ENCODE measurements at regions not wholly inside any gene's neighbourhood (a gene's known extent, or its start where the extent isn't known, plus 50 kb on each side); places are given as distances from the start of the nearest gene placed in this dataset.

DNA sequence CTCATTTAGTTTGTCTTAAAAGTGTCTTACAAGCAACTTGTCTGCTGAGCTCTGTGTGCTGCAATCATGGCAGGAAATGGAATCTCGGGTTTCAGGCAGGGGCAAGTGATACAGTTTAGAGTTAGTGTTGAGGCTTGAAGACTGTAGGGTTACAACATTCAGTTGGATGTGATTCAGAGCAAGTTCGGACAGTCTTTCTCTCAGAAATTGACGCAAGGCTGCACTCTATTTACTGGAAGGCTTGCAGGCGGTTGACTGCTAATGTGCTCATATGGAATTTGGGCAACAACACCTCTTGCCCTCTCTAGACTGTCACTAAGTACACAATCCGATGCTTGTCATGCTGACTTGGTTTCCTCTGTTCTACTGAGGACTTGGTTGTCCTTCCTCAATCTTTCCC, 161.7 kb upstream of the BMPER start:
- H3K27me3 Mint-ChIP-seq (ENCODE audit: low read depth), result peaks cover 22% of the 10 kb centered on the region
- H3K27ac Mint-ChIP-seq, result peak overlapping the region; percentile 52 to 73 (median 72)
- H3K4me3 Mint-ChIP-seq, result no peak overlapping the region
- H3K4me1 Mint-ChIP-seq, result peaks cover 17% of the 10 kb centered on the region
- TF ChIP-seq, protein P1, sequence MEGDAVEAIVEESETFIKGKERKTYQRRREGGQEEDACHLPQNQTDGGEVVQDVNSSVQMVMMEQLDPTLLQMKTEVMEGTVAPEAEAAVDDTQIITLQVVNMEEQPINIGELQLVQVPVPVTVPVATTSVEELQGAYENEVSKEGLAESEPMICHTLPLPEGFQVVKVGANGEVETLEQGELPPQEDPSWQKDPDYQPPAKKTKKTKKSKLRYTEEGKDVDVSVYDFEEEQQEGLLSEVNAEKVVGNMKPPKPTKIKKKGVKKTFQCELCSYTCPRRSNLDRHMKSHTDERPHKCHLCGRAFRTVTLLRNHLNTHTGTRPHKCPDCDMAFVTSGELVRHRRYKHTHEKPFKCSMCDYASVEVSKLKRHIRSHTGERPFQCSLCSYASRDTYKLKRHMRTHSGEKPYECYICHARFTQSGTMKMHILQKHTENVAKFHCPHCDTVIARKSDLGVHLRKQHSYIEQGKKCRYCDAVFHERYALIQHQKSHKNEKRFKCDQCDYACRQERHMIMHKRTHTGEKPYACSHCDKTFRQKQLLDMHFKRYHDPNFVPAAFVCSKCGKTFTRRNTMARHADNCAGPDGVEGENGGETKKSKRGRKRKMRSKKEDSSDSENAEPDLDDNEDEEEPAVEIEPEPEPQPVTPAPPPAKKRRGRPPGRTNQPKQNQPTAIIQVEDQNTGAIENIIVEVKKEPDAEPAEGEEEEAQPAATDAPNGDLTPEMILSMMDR (IDR thresholded peaks at IDR 0.05; ENCODE audit: unreplicated experiment in 3 of 3), result no peak
- H3K36me3 Mint-ChIP-seq (ENCODE audit: low read depth), result no peaks in the 10 kb centered on the region
- H3K9me3 Mint-ChIP-seq, result no peaks in the 10 kb centered on the region

DNA sequence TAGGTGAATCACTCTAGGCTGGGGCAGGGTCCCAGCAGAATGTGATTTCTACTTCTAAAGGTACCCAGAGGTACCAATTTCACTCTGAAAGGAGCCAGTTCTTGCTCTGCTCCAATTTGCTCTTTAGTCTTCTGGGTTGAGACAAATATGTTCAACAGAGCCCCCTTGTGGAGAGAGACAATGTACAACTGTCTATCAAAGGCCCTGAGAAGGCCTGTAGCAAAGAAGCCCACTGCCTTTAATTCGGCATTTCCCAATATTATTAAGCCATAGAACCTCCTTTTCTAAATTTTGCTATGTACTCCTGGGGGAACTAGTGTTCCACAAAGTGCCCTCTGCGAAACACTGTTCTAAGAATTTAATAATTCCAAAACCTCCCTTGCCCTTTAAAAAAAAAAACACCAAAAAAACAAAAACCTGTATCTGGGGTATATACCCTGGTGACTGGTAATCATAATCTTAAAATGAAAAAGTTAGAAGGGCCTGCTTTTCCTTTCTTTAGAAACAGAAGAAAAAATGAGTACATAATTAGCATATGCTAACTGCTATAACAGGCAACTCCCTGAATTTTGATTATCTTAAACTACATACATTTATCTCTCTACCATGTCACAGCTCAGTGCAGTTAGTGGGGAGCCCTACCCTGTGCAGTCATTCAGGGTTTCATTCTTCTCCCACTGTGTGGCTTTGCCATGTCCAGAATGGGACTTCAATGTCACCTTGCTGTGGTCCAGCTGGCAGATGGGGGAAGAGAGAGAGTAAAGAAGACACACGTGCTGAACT, 160.9 kb upstream of the BMPER start:
- TF ChIP-seq, protein P1 (IDR thresholded peaks at IDR 0.05; ENCODE audit: unreplicated experiment in 3 of 3), result peak in 1 of 3 experiments; percentile 13
- no peak overlapping the region for H3K4me3 Mint-ChIP-seq
- peaks cover 18% of the 10 kb centered on the region for H3K27me3 Mint-ChIP-seq (ENCODE audit: low read depth)
- peaks cover 17% of the 10 kb centered on the region for H3K4me1 Mint-ChIP-seq
- no peak overlapping the region for H3K27ac Mint-ChIP-seq
- no peaks in the 10 kb centered on the region for H3K36me3 Mint-ChIP-seq (ENCODE audit: low read depth)
- H3K9me3 Mint-ChIP-seq, result no peaks in the 10 kb centered on the region

DNA sequence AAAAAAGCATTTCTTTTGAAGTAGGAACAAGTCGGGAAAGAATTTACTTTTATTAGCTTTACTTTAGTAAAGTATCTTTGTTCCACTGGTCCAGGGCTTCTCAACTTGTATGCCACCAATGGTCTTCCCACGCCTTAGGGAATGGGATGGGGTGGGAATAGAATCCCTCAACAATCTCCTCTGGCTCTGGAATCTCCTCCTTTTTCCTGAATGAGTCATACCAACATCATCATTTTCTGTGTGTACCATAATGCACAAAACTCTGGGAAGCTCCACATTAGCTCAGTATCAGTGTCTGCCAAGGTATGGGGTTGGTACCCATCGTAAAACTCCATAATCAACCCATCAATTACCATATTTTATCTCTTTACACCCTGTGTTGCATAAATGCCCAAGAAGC, 159.4 kb upstream of the BMPER start:
- no peak overlapping the region for H3K4me3 Mint-ChIP-seq
- H3K4me1 Mint-ChIP-seq, result peaks cover 25% of the 10 kb centered on the region
- TF ChIP-seq, protein P1 (IDR thresholded peaks at IDR 0.05; ENCODE audit: unreplicated experiment in 3 of 3), result no peak
- no peak overlapping the region for H3K27ac Mint-ChIP-seq
- no peaks in the 10 kb centered on the region for H3K36me3 Mint-ChIP-seq (ENCODE audit: low read depth)
- H3K9me3 Mint-ChIP-seq, result no peaks in the 10 kb centered on the region
- peaks cover 16% of the 10 kb centered on the region for H3K27me3 Mint-ChIP-seq (ENCODE audit: low read depth)

DNA sequence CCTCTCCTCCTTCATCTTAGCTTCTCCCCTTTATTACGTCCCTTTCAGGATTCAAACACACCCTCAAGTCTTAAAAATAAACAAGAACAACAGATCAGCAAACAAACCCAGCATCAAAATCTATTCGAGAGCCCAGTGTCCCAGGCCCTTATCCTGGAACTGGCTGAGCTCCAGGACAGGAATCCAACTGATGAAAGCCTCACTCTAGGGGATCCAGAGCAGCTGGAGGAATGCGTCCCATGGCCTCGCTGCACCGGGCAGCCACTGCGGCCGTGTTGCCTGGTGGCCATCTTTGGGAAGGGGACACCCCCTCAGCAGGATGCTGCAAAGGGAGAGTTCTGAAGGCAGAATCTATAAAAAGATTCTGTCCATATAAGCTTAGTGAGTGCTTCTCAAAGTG, 156.5 kb upstream of the BMPER start:
- H3K27me3 Mint-ChIP-seq (ENCODE audit: low read depth), result peaks cover 6% of the 10 kb centered on the region
- H3K36me3 Mint-ChIP-seq (ENCODE audit: low read depth), result no peaks in the 10 kb centered on the region
- H3K4me1 Mint-ChIP-seq, result peaks cover 24% of the 10 kb centered on the region
- TF ChIP-seq, protein P1 (IDR thresholded peaks at IDR 0.05; ENCODE audit: unreplicated experiment in 3 of 3), result no peak
- H3K9me3 Mint-ChIP-seq, result no peaks in the 10 kb centered on the region
- no peak overlapping the region for H3K4me3 Mint-ChIP-seq
- peak overlapping the region in 1 of 3 experiments; percentile 7 for H3K27ac Mint-ChIP-seq

DNA sequence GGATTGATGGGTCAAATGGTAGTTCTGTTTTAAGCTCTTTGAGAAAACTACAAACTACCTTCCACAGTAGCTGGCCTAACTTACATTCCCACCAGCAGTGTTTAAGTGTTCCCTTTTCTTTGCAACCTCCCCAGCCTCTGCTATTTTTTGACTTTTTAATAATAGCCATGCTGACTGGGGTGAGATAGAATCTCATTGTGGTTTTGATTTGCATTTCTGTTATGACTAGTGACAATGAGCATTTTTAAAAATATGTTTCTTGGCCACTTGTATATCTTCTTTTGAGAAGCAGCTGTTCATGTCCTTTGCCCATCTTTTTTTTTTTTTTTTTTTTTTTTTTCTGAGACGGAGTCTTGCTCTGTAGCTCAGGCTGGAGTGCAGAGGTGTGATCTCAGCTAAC, 155.2 kb upstream of the BMPER start:
- TF ChIP-seq, protein P1 (IDR thresholded peaks at IDR 0.05; ENCODE audit: unreplicated experiment in 3 of 3), result no peak
- H3K36me3 Mint-ChIP-seq (ENCODE audit: low read depth), result no peaks in the 10 kb centered on the region
- peaks cover 35% of the 10 kb centered on the region for H3K4me1 Mint-ChIP-seq
- no peak overlapping the region for H3K27ac Mint-ChIP-seq
- H3K27me3 Mint-ChIP-seq (ENCODE audit: low read depth), result peaks cover 3% of the 10 kb centered on the region
- no peaks in the 10 kb centered on the region for H3K9me3 Mint-ChIP-seq
- no peak overlapping the region for H3K4me3 Mint-ChIP-seq

DNA sequence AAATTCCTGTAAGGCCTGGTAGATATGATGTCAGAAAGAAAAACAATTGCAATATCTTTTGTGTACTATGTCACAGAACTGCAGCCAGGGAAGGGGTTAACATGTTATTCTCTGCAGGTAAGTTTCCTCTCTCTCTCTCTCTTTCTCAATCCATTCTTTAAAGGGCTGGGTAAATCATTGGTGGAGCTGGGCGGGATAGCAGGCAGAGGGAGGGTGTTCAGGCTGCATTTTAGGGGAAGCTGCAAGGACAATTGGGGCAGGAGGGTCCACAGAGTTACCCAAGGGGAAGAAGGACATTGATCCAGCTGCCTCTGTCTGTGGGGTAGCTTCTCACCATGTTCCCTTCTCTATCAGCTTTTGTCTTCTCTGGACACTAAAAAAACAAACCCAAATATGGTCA, 153.9 kb upstream of the BMPER start:
- TF ChIP-seq, protein P1 (IDR thresholded peaks at IDR 0.05; ENCODE audit: unreplicated experiment in 3 of 3), result no peak
- Mint-ChIP-seq H3K27me3 (ENCODE audit: low read depth) (peaks cover 3% of the 10 kb centered on the region), H3K36me3 (ENCODE audit: low read depth) (no peaks in the 10 kb centered on the region), H3K9me3 (no peaks in the 10 kb centered on the region), H3K27ac (peak overlapping the region in 2 of 3 experiments; percentile 8 to 39), H3K4me3 (no peak overlapping the region), H3K4me1 (peaks cover 41% of the 10 kb centered on the region)

All from nephron (organoid).